ENCODE measurements at regions not wholly inside any gene's neighbourhood (a gene's known extent, or its start where the extent isn't known, plus 50 kb on each side); places are given as distances from the start of the nearest gene placed in this dataset.
"Not testable (repeated sequence)": the region's sequence is repeated elsewhere in the genome, so short reads cannot be mapped to it uniquely, and the experiment has no call there.

- DNase-seq (ENCODE audit: low read depth in 2 of 2), result no peak
Observed at GRCh38 chr1:164131949-164132348, 427.0 kb upstream of the PBX1 start.

- DNase-seq (ENCODE audit: low read depth in 2 of 2), result no peak
Observed at GRCh38 chr1:164137273-164137925, 421.6 kb upstream of the PBX1 start.

GRCh38 chr1:164141797-164142196, 417.2 kb upstream of the PBX1 start:
- no peak for DNase-seq (ENCODE audit: low read depth in 2 of 2)

- no peak for DNase-seq (ENCODE audit: low read depth in 2 of 2)
Observed at GRCh38 chr1:164154622-164155021, 404.4 kb upstream of the PBX1 start.

- no peak for DNase-seq (ENCODE audit: low read depth in 2 of 2)
Observed at GRCh38 chr1:164155347-164155746, 403.6 kb upstream of the PBX1 start.

GRCh38 chr1:164163289-164163849, 395.6 kb upstream of the PBX1 start:
- DNase-seq (ENCODE audit: low read depth in 2 of 2), result no peak

GRCh38 chr1:164165466-164165865, 393.5 kb upstream of the PBX1 start:
- DNase-seq (ENCODE audit: low read depth in 2 of 2), result no peak

GRCh38 chr1:164166454-164166853, 392.5 kb upstream of the PBX1 start:
- not testable (repeated sequence) for DNase-seq (ENCODE audit: low read depth in 2 of 2)

- no peak for DNase-seq (ENCODE audit: low read depth in 2 of 2)
Observed at GRCh38 chr1:164177118-164177517, 381.9 kb upstream of the PBX1 start.

GRCh38 chr1:164180824-164181223, 378.2 kb upstream of the PBX1 start:
- no peak for DNase-seq (ENCODE audit: low read depth in 2 of 2)

GRCh38 chr1:164183854-164184635, 374.9 kb upstream of the PBX1 start:
- no peak for DNase-seq (ENCODE audit: low read depth in 2 of 2)

- DNase-seq (ENCODE audit: low read depth in 2 of 2), result no peak
Observed at GRCh38 chr1:164186881-164187280, 372.1 kb upstream of the PBX1 start.

GRCh38 chr1:164188497-164188896, 370.5 kb upstream of the PBX1 start:
- no peak for DNase-seq (ENCODE audit: low read depth in 2 of 2)

- DNase-seq (ENCODE audit: low read depth in 2 of 2), result no peak
Observed at GRCh38 chr1:164191191-164191590, 367.8 kb upstream of the PBX1 start.

GRCh38 chr1:164210211-164210739, 348.7 kb upstream of the PBX1 start:
- no peak for DNase-seq (ENCODE audit: low read depth in 2 of 2)

GRCh38 chr1:164223378-164223777, 335.6 kb upstream of the PBX1 start:
- DNase-seq (ENCODE audit: low read depth in 2 of 2), result no peak

GRCh38 chr1:164225011-164225410, 334.0 kb upstream of the PBX1 start:
- no peak for DNase-seq (ENCODE audit: low read depth in 2 of 2)

GRCh38 chr1:164226977-164227376, 332.0 kb upstream of the PBX1 start:
- no peak for DNase-seq (ENCODE audit: low read depth in 2 of 2)

- DNase-seq (ENCODE audit: low read depth in 2 of 2), result no peak
Observed at GRCh38 chr1:164228928-164229327, 330.1 kb upstream of the PBX1 start.

GRCh38 chr1:164233149-164233548, 325.8 kb upstream of the PBX1 start:
- no peak for DNase-seq (ENCODE audit: low read depth in 2 of 2)

- DNase-seq (ENCODE audit: low read depth in 2 of 2), result no peak
Observed at GRCh38 chr1:164240081-164240480, 318.9 kb upstream of the PBX1 start.

GRCh38 chr1:164250365-164250764, 308.6 kb upstream of the PBX1 start:
- DNase-seq (ENCODE audit: low read depth in 2 of 2), result no peak

- DNase-seq (ENCODE audit: low read depth in 2 of 2), result no peak
Observed at GRCh38 chr1:164256456-164256855, 302.5 kb upstream of the PBX1 start.

Data from lung microvascular endothelial cell (primary cell).